K562 (cell line): ENCODE measurements at regions not wholly inside any gene's neighbourhood (a gene's known extent, or its start where the extent isn't known, plus 50 kb on each side); places are given as distances from the start of the nearest gene placed in this dataset.

Experiments
- ATAC-seq: fragments of 200-7000 bp; cut with Tn5 transposase; 3 replicates; pipeline ENCODE4 v1.9.1; 2020; ENCODE audit warnings: moderate library complexity
- BruUV-seq: library from RNA; stranded (reverse); fragments of 400-500 nt; replicated peaks from 2 replicates; lab custom pipeline; 2021; lab: Mats Ljungman, UMichigan
- CTCF ChIA-PET: fragments of 300-600 bp; formaldehyde crosslinking; extraction: SDS; loops from one replicate; lab custom pipeline; 2021; ENCODE audit warnings: low intra/inter-chr PET ratio; lab: Yijun Ruan, JAX
- POLR2A ChIA-PET: fragments of 300-600, 350-650 bp; sonication (Branson Sonifier 250); formaldehyde crosslinking; extraction: SDS; loops from one replicate; lab custom pipeline; 2021; ENCODE audit warnings: antibody characterized with exemption, inconsistent platforms; lab: Yijun Ruan, JAX
- DNase-seq, 4 experiments: peaks; one replicate each; pipeline versions ENCODE4 v3.0.0 to v3.0.0-alpha.2; 2011 to 2018; ENCODE audit warnings: low spot score in 3 of 4, mixed read lengths in 3 of 4; ENCODE audit errors: extremely low read depth in 1 of 4
- FAIRE-seq: peaks from 2 replicates; lab custom pipeline; 2011; peaks lifted over from hg19 to GRCh38; lab: Jason Lieb, UNC
- H2AFZ ChIP-seq: 2 replicates; pipeline ENCODE4 v1.6.0; 2011; ENCODE audit warnings: low read depth, low read length, control low read depth, inconsistent platforms
- H3K27ac ChIP-seq: fragments of 200-600 bp; 3 replicates; pipeline ENCODE4 v1.8.0; 2011; ENCODE audit warnings: low read depth, mild to moderate bottlenecking, control low read depth, inconsistent platforms, low read length, moderate library complexity, mixed read lengths; ENCODE audit errors: extremely low read depth
- H3K27me3 ChIP-seq, 2 experiments: fragments of 300-600 bp in 1 of 2; 2 replicates in 1 of 2; 3 replicates in 1 of 2; pipeline versions ENCODE4 v1.6.0 to v1.8.0; 2011; ENCODE audit warnings: inconsistent platforms in 2 of 2, low read length in 2 of 2, mild to moderate bottlenecking in 1 of 2, mixed read lengths in 1 of 2, moderate library complexity in 1 of 2; ENCODE audit not compliant: control insufficient read depth in 2 of 2, insufficient read depth in 2 of 2
- H3K36me3 ChIP-seq: fragments of 300-600 bp; 3 replicates; pipeline ENCODE4 v1.8.0; 2011; ENCODE audit warnings: mild to moderate bottlenecking, low read length, inconsistent platforms; ENCODE audit not compliant: control insufficient read depth, insufficient read depth
- H3K4me1 ChIP-seq, 2 experiments: fragments of 200-600 bp in 1 of 2; replicated peaks in 1 of 2; 2 replicates in 1 of 2; 3 replicates in 1 of 2; pipeline versions ENCODE4 v1.5.1 to v1.8.0; 2011; ENCODE audit warnings: inconsistent platforms in 2 of 2, low read length in 2 of 2, mild to moderate bottlenecking in 1 of 2, mixed read lengths in 1 of 2, moderate library complexity in 1 of 2; ENCODE audit not compliant: control insufficient read depth in 2 of 2, insufficient read depth in 2 of 2
- H3K4me2 ChIP-seq: 2 replicates; pipeline ENCODE4 v1.6.1; 2011; ENCODE audit warnings: low read length, control low read depth, inconsistent platforms, mixed read lengths; ENCODE audit not compliant: insufficient read depth
- H3K4me3 ChIP-seq: fragments of 200-600 bp; sonication (generic), shearing (Covaris generic); 2 replicates; pipeline ENCODE4 v1.5.1; 2016; ENCODE audit warnings: control low read depth, inconsistent platforms
- H3K79me2 ChIP-seq: fragments of 200-600 bp; 3 replicates; pipeline ENCODE4 v1.8.0; 2011; ENCODE audit warnings: low read length, inconsistent platforms; ENCODE audit not compliant: control insufficient read depth, insufficient read depth
- H3K9ac ChIP-seq, 2 experiments: 2 replicates each; pipeline versions ENCODE4 v1.6.0 to v1.6.1; 2011; ENCODE audit warnings: low read depth in 2 of 2, low read length in 2 of 2, control low read depth in 1 of 2, inconsistent platforms in 1 of 2, mild to moderate bottlenecking in 1 of 2, mixed read lengths in 1 of 2; ENCODE audit not compliant: insufficient read depth in 1 of 2
- H3K9me1 ChIP-seq: one replicate; pipeline ENCODE4 v1.6.0; 2011; ENCODE audit warnings: inconsistent platforms, mild to moderate bottlenecking, low read length, moderate library complexity; ENCODE audit not compliant: control insufficient read depth, insufficient read depth
- H3K9me3 ChIP-seq: replicated peaks from 2 replicates; pipeline ENCODE4 v1.5.1; 2011; ENCODE audit warnings: low read depth, low read length, inconsistent platforms; ENCODE audit not compliant: control insufficient read depth, insufficient read depth
- H4K20me1 ChIP-seq: replicated peaks from 2 replicates; pipeline ENCODE4 v1.6.1; 2011; ENCODE audit warnings: low read length, inconsistent platforms, mixed read lengths; ENCODE audit not compliant: control insufficient read depth, insufficient read depth
- E2F3 ChIP-seq: fragments of 250-450 bp; sonication (Bioruptor Pico); IDR thresholded peaks from 2 replicates; pipeline ENCODE4 v1.4.0; 2020; ENCODE audit warnings: mild to moderate bottlenecking
- FOXO4 ChIP-seq: fragments of 450-650 bp; formaldehyde crosslinking; IDR thresholded peaks from 2 replicates; pipeline ENCODE4 v1.4.0; 2020; ENCODE audit warnings: mild to moderate bottlenecking, moderate library complexity
- MAFG ChIP-seq: fragments of 450-650 bp; conservative IDR thresholded peaks from 2 replicates; pipeline ENCODE4 v1.6.1; 2016; ENCODE audit warnings: missing genetic modification characterization, missing compliant biosample characterization
- MITF ChIP-seq: IDR thresholded peaks from 2 replicates; pipeline ENCODE4 v1.6.1; 2014; ENCODE audit warnings: antibody characterized with exemption
- NCOR1 ChIP-seq: fragments of 450-650 bp; IDR thresholded peaks from 2 replicates; pipeline ENCODE4 v1.6.1; 2016; ENCODE audit warnings: mild to moderate bottlenecking, moderate library complexity
- PKNOX1 ChIP-seq: fragments of 450-650 bp; IDR thresholded peaks from 2 replicates; pipeline ENCODE4 v1.6.1; 2016
- POLR2A ChIP-seq: fragments of 450-650 bp; conservative IDR thresholded peaks from 2 replicates; pipeline ENCODE4 v1.6.1; 2016
- RBM34 ChIP-seq: fragments of 200-400 bp; formaldehyde crosslinking; IDR thresholded peaks from 2 replicates; pipeline ENCODE4 v1.6.1; 2018; ENCODE audit warnings: low read length, borderline replicate concordance; ENCODE audit not compliant: insufficient read depth
- SMAD2 ChIP-seq: fragments of 150-350 bp; IDR thresholded peaks from 2 replicates; pipeline ENCODE4 v1.6.1; 2014; ENCODE audit warnings: low read depth, mild to moderate bottlenecking, low read length
- SMARCB1 ChIP-seq: IDR thresholded peaks from 2 replicates; pipeline ENCODE4 v1.6.1; 2011; ENCODE audit warnings: improper control_type of control experiment, low read depth; ENCODE audit not compliant: insufficient read length
- SNAPC5 ChIP-seq: fragments of 250-450 bp; sonication (Bioruptor Pico); IDR thresholded peaks from 2 replicates; pipeline ENCODE4 v1.8.0; 2021; ENCODE audit warnings: moderate library complexity, mild to moderate bottlenecking, inconsistent platforms
- THAP7 ChIP-seq: fragments of 250-450 bp; sonication (Bioruptor Pico); IDR thresholded peaks from 2 replicates; pipeline ENCODE4 v1.5.0; 2021
- ZFP36 ChIP-seq: fragments of 150-350 bp; IDR thresholded peaks from 2 replicates; pipeline ENCODE4 v1.6.1; 2018; ENCODE audit warnings: low read length, low read depth; ENCODE audit not compliant: partially characterized antibody
- WGBS: fragments of 100-300 bp; shearing (Covaris generic); methylation state at CpG from one replicate; pipeline ENCODE4 v1.1.6; 2016; ENCODE audit warnings: low coverage, mixed read lengths; ENCODE audit not compliant: insufficient coverage; ENCODE audit errors: missing lambda C conversion rate; 5-methylcytosine and 5-hydroxymethylcytosine counted together
- in situ Hi-C: fragments of 300-500 bp; cut with MboI; formaldehyde crosslinking; loops from 4 replicates; pipeline ENCODE4 v1.15.0; 2018; ENCODE audit warnings: inconsistent platforms, mixed read lengths
- intact Hi-C: fragments of 100-400 bp; cut with micrococcal nuclease; formaldehyde crosslinking; loops from 2 replicates; pipeline ENCODE4 v1.14.2; 2022
- TF ChIP-seq, protein P1 (sequence below): fragments of 450-650 bp; formaldehyde crosslinking; IDR thresholded peaks from 2 replicates; pipeline ENCODE4 v1.4.0; 2020; ENCODE audit warnings: mild to moderate bottlenecking, moderate library complexity
- TF ChIP-seq, protein P2 (sequence below): IDR thresholded peaks from 2 replicates; pipeline ENCODE4 v1.6.1; 2011; ENCODE audit not compliant: insufficient read length; ENCODE audit errors: extremely low read depth

DNA sequence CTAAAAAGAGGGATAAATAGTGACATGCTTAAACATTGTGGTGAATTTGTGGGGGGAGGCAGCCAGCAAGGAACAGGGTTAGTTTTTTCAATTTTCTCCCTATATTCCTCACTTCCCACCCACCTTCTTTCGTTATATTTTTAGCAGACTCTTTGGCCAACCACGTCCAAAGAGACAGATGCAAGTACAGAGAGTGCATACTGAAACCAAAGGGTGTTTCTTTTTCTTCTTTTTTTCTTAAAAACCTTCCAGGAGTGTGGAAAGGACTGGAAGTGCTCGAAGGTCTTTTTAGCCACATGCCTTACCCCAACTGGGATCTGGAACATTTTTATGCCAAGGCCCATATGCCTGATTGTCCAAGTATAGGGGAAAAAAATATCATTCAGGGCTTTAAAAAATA lies 59.0 kb downstream of the TNP1 start (continued):
- TF ChIP-seq THAP7 (CRISPR knock-in tag): no peak

DNA sequence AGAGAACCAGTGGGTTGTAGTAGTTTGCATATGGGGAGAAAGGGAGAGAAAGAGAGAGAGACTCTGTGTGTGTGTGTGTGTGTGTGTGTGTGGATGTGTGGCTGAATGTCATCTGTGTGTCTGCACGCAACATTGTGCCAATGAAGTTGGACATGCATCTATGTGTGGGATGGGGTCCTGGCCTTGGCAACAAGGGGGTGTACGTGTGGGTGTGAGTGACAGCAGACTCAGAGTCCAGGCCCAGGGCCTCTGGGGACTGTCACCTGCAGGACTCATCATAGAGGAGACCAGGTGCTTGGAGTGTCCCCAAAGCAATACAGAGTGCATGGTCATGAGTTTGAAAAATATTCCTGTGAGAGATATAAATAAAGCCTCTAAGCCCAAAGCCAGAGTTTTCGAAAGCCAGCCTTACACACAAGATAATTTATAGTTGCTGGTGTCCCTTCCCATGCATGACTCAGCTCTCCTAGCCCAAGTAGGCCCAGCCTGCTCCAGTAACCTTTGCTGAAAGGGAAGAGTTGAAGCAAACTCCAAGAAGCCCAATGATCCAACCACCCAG lies 59.9 kb downstream of the TNP1 start:
- peak; percentile 84 for ATAC-seq
- Histone ChIP-seq H3K4me1 (peaks cover 6 to 17% of the 10 kb centered on the region in 2 experiments; a peak in 4 of 5 replicates), H3K79me2 (no peaks in the 10 kb centered on the region), H3K4me3 (no peak overlapping the region), H3K9ac (peak overlapping the region in 1 of 2 experiments; percentile 26; a peak in 1 of 4 replicates), H2AFZ (peak overlapping the region; percentile 87), H3K36me3 (no peaks in the 10 kb centered on the region), H3K9me1 (no peaks in the 10 kb centered on the region), H3K27ac (peak overlapping the region; percentile 66; the same call in 2 of the 3 replicates), H4K20me1 (no peaks in the 10 kb centered on the region), H3K27me3 (no peaks in the 10 kb centered on the region), H3K4me2 (peak overlapping the region; percentile 37; the same call in 1 of the 2 replicates), H3K9me3 (no peaks in the 10 kb centered on the region)
- ChIA-PET CTCF (no interaction called here), POLR2A (interaction anchor here (0.6 kb wide), 1 partner anchor 74 kb away, joined by 3 read pairs; no protein-coding TSS in a partner anchor)
- DNase-seq: peak; percentile 14 to 60 (median 42)
- 50% methylated on average over 2 of the region's 3 CpGs for WGBS
- FAIRE-seq: peak; percentile 77
- in situ Hi-C loops (no loop called here), intact Hi-C loops (no loop called here)
- BruUV-seq: no TSS peak
- TF ChIP-seq, protein P1, sequence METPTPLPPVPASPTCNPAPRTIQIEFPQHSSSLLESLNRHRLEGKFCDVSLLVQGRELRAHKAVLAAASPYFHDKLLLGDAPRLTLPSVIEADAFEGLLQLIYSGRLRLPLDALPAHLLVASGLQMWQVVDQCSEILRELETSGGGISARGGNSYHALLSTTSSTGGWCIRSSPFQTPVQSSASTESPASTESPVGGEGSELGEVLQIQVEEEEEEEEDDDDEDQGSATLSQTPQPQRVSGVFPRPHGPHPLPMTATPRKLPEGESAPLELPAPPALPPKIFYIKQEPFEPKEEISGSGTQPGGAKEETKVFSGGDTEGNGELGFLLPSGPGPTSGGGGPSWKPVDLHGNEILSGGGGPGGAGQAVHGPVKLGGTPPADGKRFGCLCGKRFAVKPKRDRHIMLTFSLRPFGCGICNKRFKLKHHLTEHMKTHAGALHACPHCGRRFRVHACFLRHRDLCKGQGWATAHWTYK (CRISPR knock-in tag): no peak
- TF ChIP-seq, protein P2, sequence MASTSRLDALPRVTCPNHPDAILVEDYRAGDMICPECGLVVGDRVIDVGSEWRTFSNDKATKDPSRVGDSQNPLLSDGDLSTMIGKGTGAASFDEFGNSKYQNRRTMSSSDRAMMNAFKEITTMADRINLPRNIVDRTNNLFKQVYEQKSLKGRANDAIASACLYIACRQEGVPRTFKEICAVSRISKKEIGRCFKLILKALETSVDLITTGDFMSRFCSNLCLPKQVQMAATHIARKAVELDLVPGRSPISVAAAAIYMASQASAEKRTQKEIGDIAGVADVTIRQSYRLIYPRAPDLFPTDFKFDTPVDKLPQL: no peak
- TF ChIP-seq MAFG (tag): peak; percentile 91
- no peak for TF ChIP-seq POLR2A
- TF ChIP-seq NCOR1: no peak
- no peak for TF ChIP-seq MITF
- TF ChIP-seq ZFP36: no peak
- TF ChIP-seq RBM34: no peak
- no peak for TF ChIP-seq FOXO4
- TF ChIP-seq SNAPC5 (CRISPR knock-in tag): no peak
- no peak for TF ChIP-seq SMAD2
- no peak for TF ChIP-seq SMARCB1
- TF ChIP-seq PKNOX1: peak; percentile 89
- no peak for TF ChIP-seq E2F3 (CRISPR knock-in tag)
